HepG2 (cell line): ENCODE measurements at regions not wholly inside any gene's neighbourhood (a gene's known extent, or its start where the extent isn't known, plus 50 kb on each side); places are given as distances from the start of the nearest gene placed in this dataset.

Source experiments
- DMTF1 ChIP-seq: sonication (generic); formaldehyde crosslinking; IDR thresholded peaks from 2 replicates; pipeline ENCODE4 v1.4.0; 2020; ENCODE audit warnings: mild to moderate bottlenecking, missing genetic modification reagents
- IRF9 ChIP-seq: sonication (generic); formaldehyde crosslinking; IDR thresholded peaks from 2 replicates; pipeline ENCODE4 v1.8.0; 2022; ENCODE audit warnings: missing genetic modification reagents, mild to moderate bottlenecking, borderline replicate concordance
- ISL2 ChIP-seq: sonication (generic); formaldehyde crosslinking; IDR thresholded peaks from 2 replicates; pipeline ENCODE4 v1.5.0; 2020; ENCODE audit warnings: missing genetic modification reagents
- SATB2 ChIP-seq: sonication (generic); formaldehyde crosslinking; IDR thresholded peaks from 2 replicates; pipeline ENCODE4 v1.5.0; 2020; ENCODE audit warnings: missing genetic modification reagents
- SNAPC5 ChIP-seq: sonication (generic); formaldehyde crosslinking; IDR thresholded peaks from 2 replicates; pipeline ENCODE4 v1.8.1; 2023; ENCODE audit warnings: mild to moderate bottlenecking, missing genetic modification reagents, borderline replicate concordance
- TBX2 ChIP-seq: sonication (generic); formaldehyde crosslinking; IDR thresholded peaks from 2 replicates; pipeline ENCODE4 v1.5.0; 2020; ENCODE audit warnings: missing genetic modification reagents, mild to moderate bottlenecking, borderline replicate concordance
- TFE3 ChIP-seq: IDR thresholded peaks from 2 replicates; pipeline ENCODE4 v1.6.1; 2016
- ZBTB14 ChIP-seq: sonication (generic); formaldehyde crosslinking; IDR thresholded peaks from 2 replicates; pipeline ENCODE4 v1.4.0; 2020; ENCODE audit warnings: missing genetic modification reagents
- ZBTB26 ChIP-seq: IDR thresholded peaks from 2 replicates; pipeline ENCODE4 v1.6.1; 2016; ENCODE audit warnings: missing compliant biosample characterization, missing genetic modification reagents, borderline replicate concordance
- ZMAT5 ChIP-seq: sonication (generic); formaldehyde crosslinking; IDR thresholded peaks from 2 replicates; pipeline ENCODE4 v1.5.0; 2020; ENCODE audit warnings: mild to moderate bottlenecking, low read depth, missing genetic modification reagents, borderline replicate concordance
- ZNF709 ChIP-seq: sonication (generic); formaldehyde crosslinking; IDR thresholded peaks from 2 replicates; pipeline ENCODE4 v1.5.0; 2020; ENCODE audit warnings: mild to moderate bottlenecking, missing genetic modification reagents

GRCh38 chr19:29264897-29265296 is 51.9 kb upstream of the UQCRFS1 start (continued):
- TF ChIP-seq ISL2 (no peak), DMTF1 (no peak), SATB2 (no peak), ZNF709 (CRISPR knock-in tag) (no peak), ZMAT5 (CRISPR knock-in tag) (no peak), TBX2 (CRISPR knock-in tag) (no peak), ZBTB14 (CRISPR knock-in tag) (no peak), ZBTB26 (CRISPR knock-in tag) (no peak), IRF9 (CRISPR knock-in tag) (no peak), SNAPC5 (no peak), TFE3 (no peak)
